Bronchial epithelial cell (primary cell): ENCODE measurements at regions not wholly inside any gene's neighbourhood (a gene's known extent, or its start where the extent isn't known, plus 50 kb on each side); places are given as distances from the start of the nearest gene placed in this dataset.

Experiments
- DNase-seq: peaks from one replicate; pipeline ENCODE4 v3.0.0-alpha.2; 2010; ENCODE audit warnings: low read depth
- FAIRE-seq: peaks from 2 replicates; lab custom pipeline; 2011; peaks lifted over from hg19 to GRCh38; lab: Jason Lieb, UNC
- H3K27me3 ChIP-seq: 2 replicates; pipeline ENCODE4 v1.5.1; 2011; ENCODE audit warnings: low read length; ENCODE audit not compliant: control insufficient read depth, insufficient read depth
- H3K36me3 ChIP-seq: 2 replicates; pipeline ENCODE4 v1.5.1; 2011; ENCODE audit warnings: low read length; ENCODE audit not compliant: control insufficient read depth, insufficient read depth
- H3K4me3 ChIP-seq: 2 replicates; pipeline ENCODE4 v1.5.1; 2011; ENCODE audit warnings: mild to moderate bottlenecking, low read depth, low read length, control low read depth
- CTCF ChIP-seq: IDR thresholded peaks from 2 replicates; pipeline ENCODE4 v1.5.1; 2011; ENCODE audit warnings: mild to moderate bottlenecking, moderate library complexity, low read length, control low read depth, inconsistent platforms; ENCODE audit not compliant: insufficient read depth, severe bottlenecking

GRCh38 chr21:32975811-32976431 lies 49.8 kb upstream of the OLIG2 start:
- no peaks in the 10 kb centered on the region for H3K36me3 ChIP-seq
- no peak overlapping the region for H3K4me3 ChIP-seq
- no peak for TF ChIP-seq CTCF
- peak; percentile 7 for FAIRE-seq
- no peak for DNase-seq
- H3K27me3 ChIP-seq = peaks cover 2% of the 10 kb centered on the region
